Fibroblast of lung (primary cell): ENCODE measurements at regions not wholly inside any gene's neighbourhood (a gene's known extent, or its start where the extent isn't known, plus 50 kb on each side); places are given as distances from the start of the nearest gene placed in this dataset.

Source experiments
- CTCF ChIP-seq, 2 donors: IDR thresholded peaks in 1 of 2; conservative IDR thresholded peaks in 1 of 2; 1 replicate in 1 of 2; 2 replicates in 1 of 2; pipeline ENCODE4 v1.5.1; 2011 to 2012; ENCODE audit warnings: low read length in 2 of 2, control low read depth in 1 of 2, inconsistent platforms in 1 of 2, low read depth in 1 of 2, mild to moderate bottlenecking in 1 of 2
- EZH2 ChIP-seq: IDR thresholded peaks from 2 replicates; pipeline ENCODE4 v1.5.1; 2012; ENCODE audit warnings: low read length, control low read depth, mild to moderate bottlenecking; ENCODE audit errors: missing control alignments

- TF ChIP-seq EZH2, result no peak
- no peak for TF ChIP-seq CTCF (conservative IDR thresholded peaks at IDR 0.05 in 1 of 2, IDR thresholded peaks at IDR 0.05 in 1 of 2; ENCODE audit: low read depth in 1 of 2, low read length in 2 of 2)
Observed at GRCh38 chr16:64343061-64343819, 778.6 kb downstream of the CDH11 start.
